ENCODE measurements at regions not wholly inside any gene's neighbourhood (a gene's known extent, or its start where the extent isn't known, plus 50 kb on each side); places are given as distances from the start of the nearest gene placed in this dataset.
"Not testable (repeated sequence)": the region's sequence is repeated elsewhere in the genome, so short reads cannot be mapped to it uniquely, and the experiment has no call there.

DNA sequence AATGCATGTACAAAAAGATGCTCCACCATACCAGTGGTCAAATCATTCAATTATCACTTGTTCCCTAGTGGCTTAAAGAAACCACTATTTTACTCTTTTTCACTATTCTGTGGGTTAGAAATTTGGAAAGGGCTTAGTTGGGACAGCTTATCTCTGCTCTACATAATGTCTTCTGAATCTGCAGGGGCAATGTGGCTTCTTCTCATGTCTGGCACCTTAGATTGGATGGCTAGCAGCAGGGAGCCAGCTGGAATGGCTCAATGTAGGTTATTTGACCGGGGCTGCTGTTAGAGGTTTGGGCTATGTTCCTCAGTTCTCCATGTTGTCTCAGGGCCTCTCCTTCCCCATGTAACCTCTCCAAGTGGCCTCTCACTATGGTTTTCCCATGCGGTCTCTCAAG lies 57.5 kb upstream of the EPHB1 start:
- intact Hi-C loops (cut with micrococcal nuclease), result no loop called here
- DNase-seq, result no peak
- Mint-ChIP-seq H3K36me3 (ENCODE audit: low read depth) (no peaks in the 10 kb centered on the region), H3K4me1 (ENCODE audit: low read depth) (no peaks in the 10 kb centered on the region), H3K4me3 (no peak overlapping the region), H3K9me3 (no peaks in the 10 kb centered on the region), H3K27ac (no peak overlapping the region), H3K27me3 (ENCODE audit: low read depth) (peaks cover 4% of the 10 kb centered on the region)
- CTCF ChIA-PET, result no interaction called here

DNA sequence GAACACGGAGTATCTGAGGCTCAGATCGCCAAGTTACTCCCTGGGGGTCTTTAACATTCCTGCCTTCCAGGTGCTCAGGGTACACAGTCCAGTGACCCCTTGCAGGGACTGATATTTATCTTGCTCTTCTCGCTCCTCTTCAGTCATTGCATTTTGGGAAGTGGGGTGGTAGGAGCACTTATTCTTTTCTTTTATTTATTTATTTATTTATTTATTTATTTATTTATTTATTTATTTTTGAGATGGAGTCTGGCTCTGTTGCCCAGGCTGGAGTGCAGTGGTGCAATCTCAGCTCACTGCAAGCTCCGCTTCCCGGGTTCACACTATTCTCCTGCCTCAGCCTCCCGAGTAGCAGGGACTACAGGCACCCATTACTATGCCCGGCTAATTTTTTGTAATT lies 55.0 kb upstream of the EPHB1 start:
- H3K27ac Mint-ChIP-seq; H3K27me3 Mint-ChIP-seq (ENCODE audit: low read depth); H3K4me3 Mint-ChIP-seq; CTCF ChIA-PET; DNase-seq; intact Hi-C loops (cut with micrococcal nuclease); H3K4me1 Mint-ChIP-seq (ENCODE audit: low read depth); H3K36me3 Mint-ChIP-seq (ENCODE audit: low read depth); H3K9me3 Mint-ChIP-seq: not testable (repeated sequence)

DNA sequence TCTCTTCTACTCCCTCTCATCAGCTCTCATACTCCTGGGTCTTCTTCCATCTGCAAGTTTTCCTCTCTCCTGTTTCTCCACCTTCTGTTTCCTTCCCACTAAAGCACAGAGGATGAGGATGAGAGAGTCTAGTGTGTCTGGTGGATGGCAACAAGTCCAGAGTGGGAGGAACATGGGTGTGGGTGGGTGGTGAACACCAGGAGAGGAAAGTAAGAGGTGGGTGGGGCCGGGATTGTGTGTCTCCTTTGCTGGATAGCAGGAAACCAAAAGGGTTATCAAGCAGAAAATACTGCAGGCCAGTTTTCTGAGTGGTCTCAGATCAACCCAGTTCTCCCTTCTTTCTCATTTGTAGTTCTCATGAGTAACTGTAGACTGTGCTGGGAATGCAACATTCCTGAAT lies 52.9 kb upstream of the EPHB1 start:
- CTCF ChIA-PET, result no interaction called here
- DNase-seq, result no peak
- no peaks in the 10 kb centered on the region for H3K4me1 Mint-ChIP-seq (ENCODE audit: low read depth)
- H3K27me3 Mint-ChIP-seq (ENCODE audit: low read depth), result no peaks in the 10 kb centered on the region
- H3K4me3 Mint-ChIP-seq, result no peak overlapping the region
- no peaks in the 10 kb centered on the region for H3K36me3 Mint-ChIP-seq (ENCODE audit: low read depth)
- intact Hi-C loops (cut with micrococcal nuclease), result no loop called here
- H3K9me3 Mint-ChIP-seq, result peaks cover 2% of the 10 kb centered on the region
- H3K27ac Mint-ChIP-seq, result no peak overlapping the region

DNA sequence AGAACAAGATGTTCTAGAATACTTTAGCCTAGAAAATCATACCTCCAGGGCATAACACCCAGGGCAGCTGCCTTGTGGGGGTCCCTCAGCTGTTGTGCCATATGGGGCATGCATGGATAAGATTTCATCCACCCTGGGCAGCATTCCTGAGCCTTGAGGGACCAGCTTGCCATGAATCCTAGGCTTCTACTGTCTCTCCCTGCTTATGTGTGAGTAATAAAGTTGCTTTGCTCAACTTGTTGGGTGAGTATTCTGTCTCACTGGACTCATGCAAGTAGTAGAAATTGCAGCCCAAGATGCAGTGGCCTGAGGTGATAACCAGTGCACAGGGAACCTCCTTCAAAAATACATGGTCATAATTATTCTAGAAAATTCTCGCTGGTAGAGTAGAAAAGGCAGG lies 52.1 kb upstream of the EPHB1 start:
- Mint-ChIP-seq H3K36me3 (ENCODE audit: low read depth) (no peaks in the 10 kb centered on the region), H3K27ac (no peak overlapping the region), H3K4me1 (ENCODE audit: low read depth) (no peaks in the 10 kb centered on the region), H3K9me3 (peaks cover 2% of the 10 kb centered on the region), H3K27me3 (ENCODE audit: low read depth) (no peaks in the 10 kb centered on the region), H3K4me3 (no peak overlapping the region)
- CTCF ChIA-PET, result no interaction called here
- no peak for DNase-seq
- intact Hi-C loops (cut with micrococcal nuclease), result no loop called here
